Loucy (cell line): ENCODE measurements at regions not wholly inside any gene's neighbourhood (a gene's known extent, or its start where the extent isn't known, plus 50 kb on each side); places are given as distances from the start of the nearest gene placed in this dataset.

ENCODE experiments used
- EZH2phosphoT487 ChIP-seq: fragments of 200-600 bp; IDR thresholded peaks from 2 replicates; pipeline ENCODE4 v1.6.1; 2018; ENCODE audit warnings: antibody characterized with exemption, mild to moderate bottlenecking, moderate library complexity, borderline replicate concordance
- TF ChIP-seq, protein P1 (sequence below): fragments of 200-600 bp; sonication (generic); conservative IDR thresholded peaks from 2 replicates; pipeline ENCODE4 v1.5.1; 2014; ENCODE audit warnings: mild to moderate bottlenecking, antibody characterized with exemption, low read length

DNA sequence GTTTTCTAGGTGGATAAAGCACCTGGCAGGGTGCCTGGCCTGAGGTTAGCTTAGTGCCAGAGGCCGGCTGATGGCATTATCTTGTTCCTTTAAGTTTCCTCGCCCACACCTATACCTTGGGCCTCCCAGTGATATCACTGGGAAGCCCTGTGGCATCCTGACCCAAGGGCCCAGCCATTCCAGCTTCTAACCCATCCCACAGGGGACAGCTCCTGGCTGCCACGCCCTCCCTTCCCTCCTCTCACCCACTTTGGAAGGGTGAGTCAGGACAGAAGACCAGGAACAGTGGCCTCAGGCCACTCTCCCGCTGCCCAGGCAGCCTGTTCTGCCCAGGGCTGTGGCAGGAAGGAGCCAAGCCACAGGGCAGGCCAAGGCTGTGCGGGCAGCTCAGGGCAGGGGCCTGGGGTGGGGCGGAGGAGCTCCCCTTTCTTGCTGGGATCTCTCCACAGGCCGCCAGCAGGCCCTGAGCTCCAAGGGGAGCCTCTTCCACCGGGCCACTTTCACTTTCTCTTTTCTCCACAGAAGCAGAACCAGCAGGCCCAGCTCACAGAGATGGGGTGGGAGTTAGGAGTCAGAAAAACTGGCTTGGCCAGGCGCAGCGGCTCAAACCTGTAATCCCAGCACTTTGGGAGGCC is 75.1 kb downstream of the IRF2BPL start:
- TF ChIP-seq, protein P1, sequence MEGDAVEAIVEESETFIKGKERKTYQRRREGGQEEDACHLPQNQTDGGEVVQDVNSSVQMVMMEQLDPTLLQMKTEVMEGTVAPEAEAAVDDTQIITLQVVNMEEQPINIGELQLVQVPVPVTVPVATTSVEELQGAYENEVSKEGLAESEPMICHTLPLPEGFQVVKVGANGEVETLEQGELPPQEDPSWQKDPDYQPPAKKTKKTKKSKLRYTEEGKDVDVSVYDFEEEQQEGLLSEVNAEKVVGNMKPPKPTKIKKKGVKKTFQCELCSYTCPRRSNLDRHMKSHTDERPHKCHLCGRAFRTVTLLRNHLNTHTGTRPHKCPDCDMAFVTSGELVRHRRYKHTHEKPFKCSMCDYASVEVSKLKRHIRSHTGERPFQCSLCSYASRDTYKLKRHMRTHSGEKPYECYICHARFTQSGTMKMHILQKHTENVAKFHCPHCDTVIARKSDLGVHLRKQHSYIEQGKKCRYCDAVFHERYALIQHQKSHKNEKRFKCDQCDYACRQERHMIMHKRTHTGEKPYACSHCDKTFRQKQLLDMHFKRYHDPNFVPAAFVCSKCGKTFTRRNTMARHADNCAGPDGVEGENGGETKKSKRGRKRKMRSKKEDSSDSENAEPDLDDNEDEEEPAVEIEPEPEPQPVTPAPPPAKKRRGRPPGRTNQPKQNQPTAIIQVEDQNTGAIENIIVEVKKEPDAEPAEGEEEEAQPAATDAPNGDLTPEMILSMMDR: no peak
- no peak for TF ChIP-seq EZH2phosphoT487
